Ishikawa (cell line): ENCODE measurements at regions not wholly inside any gene's neighbourhood (a gene's known extent, or its start where the extent isn't known, plus 50 kb on each side); places are given as distances from the start of the nearest gene placed in this dataset.

Source experiments
- CEBPB ChIP-seq: IDR thresholded peaks from 2 replicates; pipeline ENCODE4 v1.6.1; 2012
- CREB1 ChIP-seq: IDR thresholded peaks from 2 replicates; pipeline ENCODE4 v1.6.1; 2012; ENCODE audit warnings: low read depth
- EGR1 ChIP-seq: IDR thresholded peaks from 2 replicates; pipeline ENCODE4 v1.6.1; 2012
- EP300 ChIP-seq: IDR thresholded peaks from 2 replicates; pipeline ENCODE4 v1.6.1; 2012; ENCODE audit warnings: borderline replicate concordance
- FOXM1 ChIP-seq: IDR thresholded peaks from 2 replicates; pipeline ENCODE4 v1.6.1; 2012; ENCODE audit warnings: low read depth, borderline replicate concordance
- MAX ChIP-seq: IDR thresholded peaks from 2 replicates; pipeline ENCODE4 v1.6.1; 2012
- NFIC ChIP-seq: IDR thresholded peaks from 2 replicates; pipeline ENCODE4 v1.6.1; 2012
- RAD21 ChIP-seq: IDR thresholded peaks from 2 replicates; pipeline ENCODE4 v1.6.1; 2012; ENCODE audit warnings: low read depth
- REST ChIP-seq: IDR thresholded peaks from 2 replicates; pipeline ENCODE4 v1.6.1; 2012; ENCODE audit warnings: low read depth, mild to moderate bottlenecking
- TAF1 ChIP-seq: IDR thresholded peaks from 2 replicates; pipeline ENCODE4 v1.6.1; 2012; ENCODE audit warnings: low read depth, mild to moderate bottlenecking
- TCF12 ChIP-seq: IDR thresholded peaks from 2 replicates; pipeline ENCODE4 v1.6.1; 2012; ENCODE audit warnings: low read depth
- TEAD4 ChIP-seq: IDR thresholded peaks from 2 replicates; pipeline ENCODE4 v1.6.1; 2012
- USF1 ChIP-seq: IDR thresholded peaks from 2 replicates; pipeline ENCODE4 v1.6.1; 2012
- YY1 ChIP-seq: IDR thresholded peaks from 2 replicates; pipeline ENCODE4 v1.6.1; 2012; ENCODE audit warnings: low read depth
- ZBTB7A ChIP-seq: IDR thresholded peaks from 2 replicates; pipeline ENCODE4 v1.6.1; 2012; ENCODE audit warnings: low read depth

- TF ChIP-seq ZBTB7A (no peak), NFIC (no peak), MAX (no peak), REST (no peak), RAD21 (no peak), TCF12 (no peak), FOXM1 (no peak), TAF1 (no peak), CREB1 (no peak)
These were observed 501.0 kb downstream of the GLRX3 start for GRCh38 chr10:130637089-130637676.

- TF ChIP-seq MAX (no peak), REST (no peak), ZBTB7A (no peak), NFIC (no peak), YY1 (no peak), CEBPB (no peak)
These were observed 502.8 kb downstream of the GLRX3 start for GRCh38 chr10:130638991-130639390.

- TF ChIP-seq MAX, result no peak
- no peak for TF ChIP-seq EP300
- TF ChIP-seq TCF12, result no peak
- no peak for TF ChIP-seq EGR1
- TF ChIP-seq TEAD4, result no peak
- TF ChIP-seq REST, result no peak
- TF ChIP-seq NFIC, result no peak
- no peak for TF ChIP-seq CEBPB
- no peak for TF ChIP-seq RAD21
- TF ChIP-seq USF1, result no peak
- TF ChIP-seq TAF1, result no peak
- no peak for TF ChIP-seq CREB1
- TF ChIP-seq ZBTB7A, result no peak
- TF ChIP-seq YY1, result no peak
- TF ChIP-seq FOXM1, result no peak
These were observed 506.7 kb downstream of the GLRX3 start for GRCh38 chr10:130642926-130643325.

GRCh38 chr10:130647341-130647740 lies 511.1 kb downstream of the GLRX3 start:
- TF ChIP-seq YY1 (no peak), TAF1 (no peak)

GRCh38 chr10:130648807-130649206 lies 512.6 kb downstream of the GLRX3 start:
- no peak for TF ChIP-seq TEAD4
- TF ChIP-seq RAD21, result no peak
- TF ChIP-seq ZBTB7A, result no peak
- no peak for TF ChIP-seq YY1
- no peak for TF ChIP-seq NFIC
- TF ChIP-seq REST, result no peak
- no peak for TF ChIP-seq EP300
- no peak for TF ChIP-seq FOXM1
- no peak for TF ChIP-seq CEBPB
